K562 (cell line): ENCODE measurements at regions not wholly inside any gene's neighbourhood (a gene's known extent, or its start where the extent isn't known, plus 50 kb on each side); places are given as distances from the start of the nearest gene placed in this dataset.

ENCODE experiments used
- ATAC-seq: fragments of 200-7000 bp; cut with Tn5 transposase; 3 replicates; pipeline ENCODE4 v1.9.1; 2020; ENCODE audit warnings: moderate library complexity
- BruUV-seq: library from RNA; stranded (reverse); fragments of 400-500 nt; replicated peaks from 2 replicates; lab custom pipeline; 2021; lab: Mats Ljungman, UMichigan
- CTCF ChIA-PET: fragments of 300-600 bp; formaldehyde crosslinking; extraction: SDS; loops from one replicate; lab custom pipeline; 2021; ENCODE audit warnings: low intra/inter-chr PET ratio; lab: Yijun Ruan, JAX
- POLR2A ChIA-PET: fragments of 300-600, 350-650 bp; sonication (Branson Sonifier 250); formaldehyde crosslinking; extraction: SDS; loops from one replicate; lab custom pipeline; 2021; ENCODE audit warnings: antibody characterized with exemption, inconsistent platforms; lab: Yijun Ruan, JAX
- DNase-seq, 4 experiments: peaks; one replicate each; pipeline versions ENCODE4 v3.0.0 to v3.0.0-alpha.2; 2011 to 2018; ENCODE audit warnings: low spot score in 3 of 4, mixed read lengths in 3 of 4; ENCODE audit errors: extremely low read depth in 1 of 4
- FAIRE-seq: peaks from 2 replicates; lab custom pipeline; 2011; peaks lifted over from hg19 to GRCh38; lab: Jason Lieb, UNC
- H2AFZ ChIP-seq: 2 replicates; pipeline ENCODE4 v1.6.0; 2011; ENCODE audit warnings: low read depth, low read length, control low read depth, inconsistent platforms
- H3K27ac ChIP-seq: fragments of 200-600 bp; 3 replicates; pipeline ENCODE4 v1.8.0; 2011; ENCODE audit warnings: low read depth, mild to moderate bottlenecking, control low read depth, inconsistent platforms, low read length, moderate library complexity, mixed read lengths; ENCODE audit errors: extremely low read depth
- H3K27me3 ChIP-seq, 2 experiments: fragments of 300-600 bp in 1 of 2; 2 replicates in 1 of 2; 3 replicates in 1 of 2; pipeline versions ENCODE4 v1.6.0 to v1.8.0; 2011; ENCODE audit warnings: inconsistent platforms in 2 of 2, low read length in 2 of 2, mild to moderate bottlenecking in 1 of 2, mixed read lengths in 1 of 2, moderate library complexity in 1 of 2; ENCODE audit not compliant: control insufficient read depth in 2 of 2, insufficient read depth in 2 of 2
- H3K36me3 ChIP-seq: fragments of 300-600 bp; 3 replicates; pipeline ENCODE4 v1.8.0; 2011; ENCODE audit warnings: mild to moderate bottlenecking, low read length, inconsistent platforms; ENCODE audit not compliant: control insufficient read depth, insufficient read depth
- H3K4me1 ChIP-seq, 2 experiments: fragments of 200-600 bp in 1 of 2; replicated peaks in 1 of 2; 2 replicates in 1 of 2; 3 replicates in 1 of 2; pipeline versions ENCODE4 v1.5.1 to v1.8.0; 2011; ENCODE audit warnings: inconsistent platforms in 2 of 2, low read length in 2 of 2, mild to moderate bottlenecking in 1 of 2, mixed read lengths in 1 of 2, moderate library complexity in 1 of 2; ENCODE audit not compliant: control insufficient read depth in 2 of 2, insufficient read depth in 2 of 2
- H3K4me2 ChIP-seq: 2 replicates; pipeline ENCODE4 v1.6.1; 2011; ENCODE audit warnings: low read length, control low read depth, inconsistent platforms, mixed read lengths; ENCODE audit not compliant: insufficient read depth
- H3K4me3 ChIP-seq: fragments of 200-600 bp; sonication (generic), shearing (Covaris generic); 2 replicates; pipeline ENCODE4 v1.5.1; 2016; ENCODE audit warnings: control low read depth, inconsistent platforms
- H3K79me2 ChIP-seq: fragments of 200-600 bp; 3 replicates; pipeline ENCODE4 v1.8.0; 2011; ENCODE audit warnings: low read length, inconsistent platforms; ENCODE audit not compliant: control insufficient read depth, insufficient read depth
- H3K9ac ChIP-seq, 2 experiments: 2 replicates each; pipeline versions ENCODE4 v1.6.0 to v1.6.1; 2011; ENCODE audit warnings: low read depth in 2 of 2, low read length in 2 of 2, control low read depth in 1 of 2, inconsistent platforms in 1 of 2, mild to moderate bottlenecking in 1 of 2, mixed read lengths in 1 of 2; ENCODE audit not compliant: insufficient read depth in 1 of 2
- H3K9me1 ChIP-seq: one replicate; pipeline ENCODE4 v1.6.0; 2011; ENCODE audit warnings: inconsistent platforms, mild to moderate bottlenecking, low read length, moderate library complexity; ENCODE audit not compliant: control insufficient read depth, insufficient read depth
- H3K9me3 ChIP-seq: replicated peaks from 2 replicates; pipeline ENCODE4 v1.5.1; 2011; ENCODE audit warnings: low read depth, low read length, inconsistent platforms; ENCODE audit not compliant: control insufficient read depth, insufficient read depth
- H4K20me1 ChIP-seq: replicated peaks from 2 replicates; pipeline ENCODE4 v1.6.1; 2011; ENCODE audit warnings: low read length, inconsistent platforms, mixed read lengths; ENCODE audit not compliant: control insufficient read depth, insufficient read depth
- ARID3A ChIP-seq: IDR thresholded peaks from 2 replicates; pipeline ENCODE4 v1.6.1; 2012; ENCODE audit warnings: low read depth, low read length, improper control_type of control experiment, borderline replicate concordance
- ARID4B ChIP-seq: sonication (generic); formaldehyde crosslinking; IDR thresholded peaks from 2 replicates; pipeline ENCODE4 v1.8.0; 2022; ENCODE audit warnings: mild to moderate bottlenecking, missing genetic modification reagents
- DDX20 ChIP-seq: fragments of 450-650 bp; IDR thresholded peaks from 2 replicates; pipeline ENCODE4 v1.6.1; 2016; ENCODE audit warnings: missing genetic modification characterization, low read depth, mild to moderate bottlenecking, missing compliant biosample characterization, moderate library complexity
- IFI16 ChIP-seq: fragments of 250-450 bp; sonication (Bioruptor Pico); IDR thresholded peaks from 2 replicates; pipeline ENCODE4 v2.1.2; 2022; ENCODE audit warnings: mild to moderate bottlenecking, inconsistent platforms
- MTA2 ChIP-seq: fragments of 450-650 bp; IDR thresholded peaks from 2 replicates; pipeline ENCODE4 v1.6.1; 2016; ENCODE audit warnings: low read depth
- NR4A1 ChIP-seq, 2 experiments: fragments of 250-450 bp in 1 of 2; fragments of 450-650 bp in 1 of 2; sonication (Bioruptor Pico) in 1 of 2; IDR thresholded peaks; 2 replicates each; pipeline versions ENCODE4 v1.4.0 to v1.6.1; 2016 to 2020; ENCODE audit warnings: mild to moderate bottlenecking in 2 of 2, missing compliant biosample characterization in 1 of 2, missing genetic modification characterization in 1 of 2, moderate library complexity in 1 of 2
- NRF1 ChIP-seq, 2 experiments: fragments of 450-650 bp; IDR thresholded peaks in 1 of 2; conservative IDR thresholded peaks in 1 of 2; 2 replicates each; pipeline ENCODE4 v1.6.1; 2014; ENCODE audit warnings: mild to moderate bottlenecking in 2 of 2
- RB1 ChIP-seq: fragments of 450-650 bp; IDR thresholded peaks from 2 replicates; pipeline ENCODE4 v1.6.1; 2017; ENCODE audit warnings: low read depth, mild to moderate bottlenecking
- TGIF2 ChIP-seq: sonication (generic); formaldehyde crosslinking; IDR thresholded peaks from 2 replicates; pipeline ENCODE4 v1.8.1; 2022; ENCODE audit warnings: mild to moderate bottlenecking, missing genetic modification reagents, moderate library complexity
- ZNF347 ChIP-seq: fragments of 450-650 bp; formaldehyde crosslinking; IDR thresholded peaks from 2 replicates; pipeline ENCODE4 v1.4.0; 2020; ENCODE audit warnings: low read depth, mild to moderate bottlenecking, moderate library complexity
- ZNF408 ChIP-seq: fragments of 250-450 bp; sonication (Bioruptor Pico); IDR thresholded peaks from 2 replicates; pipeline ENCODE4 v1.4.0; 2020; ENCODE audit warnings: low read depth, mild to moderate bottlenecking, moderate library complexity
- ZNF583 ChIP-seq: fragments of 250-450 bp; sonication (Bioruptor Pico); IDR thresholded peaks from 2 replicates; pipeline ENCODE4 v1.4.0; 2020
- ZNF79 ChIP-seq: fragments of 250-450 bp; sonication (Bioruptor Pico); IDR thresholded peaks from 2 replicates; pipeline ENCODE4 v1.4.0; 2020; ENCODE audit warnings: low read depth, mild to moderate bottlenecking, moderate library complexity
- WGBS: fragments of 100-300 bp; shearing (Covaris generic); methylation state at CpG from one replicate; pipeline ENCODE4 v1.1.6; 2016; ENCODE audit warnings: low coverage, mixed read lengths; ENCODE audit not compliant: insufficient coverage; ENCODE audit errors: missing lambda C conversion rate; 5-methylcytosine and 5-hydroxymethylcytosine counted together
- in situ Hi-C: fragments of 300-500 bp; cut with MboI; formaldehyde crosslinking; loops from 4 replicates; pipeline ENCODE4 v1.15.0; 2018; ENCODE audit warnings: inconsistent platforms, mixed read lengths
- intact Hi-C: fragments of 100-400 bp; cut with micrococcal nuclease; formaldehyde crosslinking; loops from 2 replicates; pipeline ENCODE4 v1.14.2; 2022

GRCh38 chr2:58860586-58860985 is 619.5 kb upstream of the FANCL start (continued):
- TF ChIP-seq ARID3A (no peak), NRF1 (conservative IDR thresholded peaks at IDR 0.05 in 1 of 2, IDR thresholded peaks at IDR 0.05 in 1 of 2) (no peak), RB1 (no peak), ZNF347 (CRISPR knock-in tag) (no peak)

GRCh38 chr2:58856100-58856499 is 615.0 kb upstream of the FANCL start:
- Histone ChIP-seq H3K4me2 (no peak overlapping the region), H3K27me3 (no peaks in the 10 kb centered on the region), H3K36me3 (no peaks in the 10 kb centered on the region), H3K27ac (no peak overlapping the region), H3K4me1 (no peaks in the 10 kb centered on the region), H3K9me1 (no peaks in the 10 kb centered on the region), H3K79me2 (no peaks in the 10 kb centered on the region), H3K9me3 (no peaks in the 10 kb centered on the region), H3K9ac (no peak overlapping the region), H3K4me3 (no peak overlapping the region), H4K20me1 (no peaks in the 10 kb centered on the region), H2AFZ (no peak overlapping the region)
- FAIRE-seq = no peak
- no TSS peak for BruUV-seq
- intact Hi-C loops (no loop called here), in situ Hi-C loops (no loop called here)
- ATAC-seq = no peak
- no peak for DNase-seq
- WGBS = 10% methylated on average over 6 of the region's 6 CpGs
- CTCF ChIA-PET = no interaction called here
- POLR2A ChIA-PET = interaction anchor here (0.7 kb wide), 1 partner anchor 58 kb away, joined by 3 read pairs; no protein-coding TSS in a partner anchor
- TF ChIP-seq IFI16 (CRISPR knock-in tag) (no peak), MTA2 (no peak), ARID4B (CRISPR knock-in tag) (no peak), ZNF583 (CRISPR knock-in tag) (no peak), TGIF2 (no peak), ZNF408 (CRISPR knock-in tag) (no peak), ZNF79 (CRISPR knock-in tag) (no peak), NR4A1 (CRISPR knock-in tag; IDR thresholded peaks at IDR 0.05) (no peak), NR4A1 (tag; IDR thresholded peaks at IDR 0.05) (no peak), DDX20 (tag) (no peak)
